GM18909 (cell line): ENCODE measurements at regions not wholly inside any gene's neighbourhood (a gene's known extent, or its start where the extent isn't known, plus 50 kb on each side); places are given as distances from the start of the nearest gene placed in this dataset.
A peak's percentile ranks its signal among the peaks of the same experiment; 100 is the strongest.
"Not testable (repeated sequence)": the region's sequence is repeated elsewhere in the genome, so short reads cannot be mapped to it uniquely, and the experiment has no call there.

ENCODE experiments used
- ATAC-seq: cut with Tn5 transposase; IDR thresholded peaks from one replicate; pipeline ENCODE4 v1.9.1; 2021; ENCODE audit warnings: mild to moderate bottlenecking; ENCODE audit not compliant: unreplicated experiment, poor library complexity

GRCh38 chr4:170391066-170391740 lies 301.4 kb upstream of the AADAT start:
- peak; percentile 53 for ATAC-seq

- no peak for ATAC-seq
Observed at GRCh38 chr4:170389411-170389810, 299.7 kb upstream of the AADAT start.

GRCh38 chr4:170388255-170388654 lies 298.5 kb upstream of the AADAT start:
- no peak for ATAC-seq

- no peak for ATAC-seq
Observed at GRCh38 chr4:170386971-170387370, 297.2 kb upstream of the AADAT start.

- no peak for ATAC-seq
Observed at GRCh38 chr4:170386511-170386910, 296.8 kb upstream of the AADAT start.

GRCh38 chr4:170374770-170375169 lies 285.0 kb upstream of the AADAT start:
- peak; percentile 100 for ATAC-seq

GRCh38 chr4:170348945-170349344 lies 259.2 kb upstream of the AADAT start:
- ATAC-seq = no peak

GRCh38 chr4:170347191-170347590 lies 257.4 kb upstream of the AADAT start:
- not testable (repeated sequence) for ATAC-seq

GRCh38 chr4:170339522-170339921 lies 249.8 kb upstream of the AADAT start:
- ATAC-seq = no peak

GRCh38 chr4:170336238-170336775 lies 246.6 kb upstream of the AADAT start:
- ATAC-seq = peak; percentile 97

- ATAC-seq = peak; percentile 76
Observed at GRCh38 chr4:170325599-170325998, 235.8 kb upstream of the AADAT start.

- ATAC-seq = no peak
Observed at GRCh38 chr4:170323623-170324022, 233.9 kb upstream of the AADAT start.

- ATAC-seq = no peak
Observed at GRCh38 chr4:170307182-170307581, 217.4 kb upstream of the AADAT start.

GRCh38 chr4:170306208-170306607 lies 216.5 kb upstream of the AADAT start:
- ATAC-seq = no peak

GRCh38 chr4:170305627-170306026 lies 215.9 kb upstream of the AADAT start:
- ATAC-seq = no peak

- ATAC-seq = no peak
Observed at GRCh38 chr4:170281027-170281426, 191.3 kb upstream of the AADAT start.

- ATAC-seq = no peak
Observed at GRCh38 chr4:170278460-170278859, 188.7 kb upstream of the AADAT start.

GRCh38 chr4:170274616-170275015 lies 184.9 kb upstream of the AADAT start:
- ATAC-seq = no peak

- no peak for ATAC-seq
Observed at GRCh38 chr4:170272959-170273358, 183.2 kb upstream of the AADAT start.

GRCh38 chr4:170271723-170272122 lies 182.0 kb upstream of the AADAT start:
- ATAC-seq = peak; percentile 52

GRCh38 chr4:170270628-170271027 lies 180.9 kb upstream of the AADAT start:
- no peak for ATAC-seq

- ATAC-seq = no peak
Observed at GRCh38 chr4:170269950-170270349, 180.2 kb upstream of the AADAT start.
